Vagina (tissue), 2 donors: ENCODE measurements at regions not wholly inside any gene's neighbourhood (a gene's known extent, or its start where the extent isn't known, plus 50 kb on each side); places are given as distances from the start of the nearest gene placed in this dataset. TPM values are rescaled to one million over a fixed set of nuclear protein-coding genes. Genes with fewer than 3 reads are reported as not detected.
"Not testable (repeated sequence)": the region's sequence is repeated elsewhere in the genome, so short reads cannot be mapped to it uniquely, and the experiment has no call there.

Experiments used
- DNase-seq, 2 donors: peaks; one replicate each; pipeline ENCODE4 v3.0.0-alpha.2; 2017; ENCODE audit errors: extremely low spot score in 2 of 2
- H3K27ac ChIP-seq: fragments of 200-600 bp; sonication (generic); one replicate; pipeline ENCODE4 v1.5.1; 2019
- H3K27me3 ChIP-seq: fragments of 200-600 bp; sonication (generic); one replicate; pipeline ENCODE4 v1.5.1; 2019
- H3K36me3 ChIP-seq, 2 donors: fragments of 200-600 bp; sonication (generic); one replicate each; pipeline ENCODE4 v1.5.1; 2017 to 2019
- H3K4me1 ChIP-seq: fragments of 200-600 bp; sonication (generic); one replicate; pipeline ENCODE4 v1.5.1; 2019
- H3K4me3 ChIP-seq, 2 donors: fragments of 200-600 bp; sonication (generic); 1 replicate in 1 of 2; 2 replicates in 1 of 2; pipeline ENCODE4 v1.5.1; 2016 to 2019
- H3K9me3 ChIP-seq: fragments of 200-600 bp; sonication (generic); one replicate; pipeline ENCODE4 v1.5.1; 2019
- POLR2A ChIP-seq, 2 donors: fragments of 450-650 bp; IDR thresholded peaks; one replicate each; pipeline ENCODE4 v1.6.1; 2017; ENCODE audit warnings: antibody characterized with exemption in 2 of 2, mild to moderate bottlenecking in 2 of 2, moderate library complexity in 2 of 2
- POLR2AphosphoS5 ChIP-seq, 2 donors: sonication (generic); formaldehyde crosslinking; IDR thresholded peaks; one replicate each; pipeline ENCODE4 v1.9.0; 2017; ENCODE audit warnings: antibody characterized with exemption in 2 of 2, mild to moderate bottlenecking in 2 of 2, low read depth in 1 of 2; ENCODE audit not compliant: insufficient read depth in 1 of 2
- intact Hi-C: fragments of 100-400 bp; cut with DNase I; formaldehyde crosslinking; loops from one replicate; pipeline ENCODE4 v1.15.1; 2023
- microRNA-seq: library from miRNA; unstranded; fragments of <30 nt; microRNA quantifications from one replicate; pipeline ENCODE4, GENCODE V29; 2017; ENCODE audit warnings: borderline number of aligned reads, borderline replicate concordance
- small RNA-seq: library from RNA; depleted of rRNA; stranded (forward); fragments of <200 nt; gene quantifications from one replicate; pipeline ENCODE3, GENCODE V24; 2016
- TF ChIP-seq, protein P1 (sequence below), 3 experiments: fragments of 450-650 bp in 2 of 3; fragments of 200-600 bp in 1 of 3; sonication (generic) in 1 of 3; IDR thresholded peaks; one replicate each; pipeline ENCODE4 v1.5.1; 2017 to 2019; ENCODE audit warnings: antibody characterized with exemption in 3 of 3, mild to moderate bottlenecking in 2 of 3, moderate library complexity in 2 of 3

DNA sequence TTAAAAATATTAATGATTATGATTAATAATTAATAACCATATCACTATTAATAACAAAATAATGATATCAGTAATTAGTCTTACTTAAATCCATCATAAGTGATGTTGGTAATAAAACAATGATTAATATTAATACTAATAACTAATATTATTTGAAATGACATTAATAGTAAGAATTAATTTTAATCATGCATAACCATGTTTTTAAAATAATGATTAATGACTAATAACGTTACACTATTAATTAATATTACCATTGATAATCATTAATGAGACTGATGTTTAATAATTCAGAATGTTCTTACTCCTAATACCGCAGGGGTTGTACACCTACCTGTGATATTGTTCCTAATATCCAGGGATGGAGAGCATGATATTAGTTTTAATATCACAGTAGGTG lies 53.4 kb upstream of the FRG2C start:
- TF ChIP-seq POLR2AphosphoS5 (IDR thresholded peaks at IDR 0.05; ENCODE audit: insufficient read depth in 1 of 2, low read depth in 1 of 2) (no peak), POLR2A (IDR thresholded peaks at IDR 0.05) (no peak)
- TF ChIP-seq, protein P1, sequence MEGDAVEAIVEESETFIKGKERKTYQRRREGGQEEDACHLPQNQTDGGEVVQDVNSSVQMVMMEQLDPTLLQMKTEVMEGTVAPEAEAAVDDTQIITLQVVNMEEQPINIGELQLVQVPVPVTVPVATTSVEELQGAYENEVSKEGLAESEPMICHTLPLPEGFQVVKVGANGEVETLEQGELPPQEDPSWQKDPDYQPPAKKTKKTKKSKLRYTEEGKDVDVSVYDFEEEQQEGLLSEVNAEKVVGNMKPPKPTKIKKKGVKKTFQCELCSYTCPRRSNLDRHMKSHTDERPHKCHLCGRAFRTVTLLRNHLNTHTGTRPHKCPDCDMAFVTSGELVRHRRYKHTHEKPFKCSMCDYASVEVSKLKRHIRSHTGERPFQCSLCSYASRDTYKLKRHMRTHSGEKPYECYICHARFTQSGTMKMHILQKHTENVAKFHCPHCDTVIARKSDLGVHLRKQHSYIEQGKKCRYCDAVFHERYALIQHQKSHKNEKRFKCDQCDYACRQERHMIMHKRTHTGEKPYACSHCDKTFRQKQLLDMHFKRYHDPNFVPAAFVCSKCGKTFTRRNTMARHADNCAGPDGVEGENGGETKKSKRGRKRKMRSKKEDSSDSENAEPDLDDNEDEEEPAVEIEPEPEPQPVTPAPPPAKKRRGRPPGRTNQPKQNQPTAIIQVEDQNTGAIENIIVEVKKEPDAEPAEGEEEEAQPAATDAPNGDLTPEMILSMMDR (IDR thresholded peaks at IDR 0.05): no peak

DNA sequence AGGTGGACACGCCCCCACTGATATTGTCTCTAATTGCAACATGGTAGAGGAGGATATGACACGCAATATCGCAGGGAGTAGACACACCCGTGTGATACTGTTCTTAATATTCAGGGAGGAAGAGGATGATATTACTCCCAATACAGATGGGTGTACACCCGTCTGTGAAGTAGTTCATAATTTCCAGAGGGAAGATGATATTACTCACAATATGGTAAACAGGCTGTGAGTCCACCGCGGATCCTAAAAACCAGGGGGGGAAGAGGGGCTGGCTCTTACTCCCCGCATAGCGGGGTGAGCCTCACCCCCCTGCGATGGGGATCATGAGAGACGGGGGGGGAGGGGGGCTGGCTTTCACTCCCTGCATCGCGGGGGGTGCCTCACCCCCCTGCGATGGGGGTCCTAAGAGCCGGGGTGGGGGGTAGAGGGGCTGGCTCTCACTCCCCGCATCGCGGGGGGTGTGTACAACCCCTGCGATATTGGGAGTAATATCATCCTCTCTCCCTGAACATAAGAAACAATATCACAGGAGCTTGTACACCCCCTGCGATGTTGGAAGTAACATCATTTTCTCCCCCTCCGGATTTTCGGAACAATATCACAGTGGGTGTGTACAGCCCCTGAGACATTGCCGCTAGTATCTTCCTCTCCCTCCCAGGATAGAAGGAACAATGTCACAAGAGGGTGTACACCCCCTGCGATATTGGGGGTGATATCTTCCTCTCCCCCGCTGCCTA lies 52.2 kb upstream of the FRG2C start:
- H3K27me3 ChIP-seq, intact Hi-C loops, H3K4me3 ChIP-seq, H3K9me3 ChIP-seq, H3K36me3 ChIP-seq, H3K4me1 ChIP-seq, H3K27ac ChIP-seq, DNase-seq: not testable (repeated sequence)

More for the DNA sequence above, 53.4 kb upstream of the FRG2C start:
- no peaks in the 10 kb centered on the region for H3K9me3 ChIP-seq
- no peaks in the 10 kb centered on the region for H3K4me1 ChIP-seq
- no peaks in the 10 kb centered on the region for H3K27me3 ChIP-seq
- no peak overlapping the region for H3K27ac ChIP-seq
- no peaks in the 10 kb centered on the region for H3K36me3 ChIP-seq
- intact Hi-C loops: no loop called here
- no peak for DNase-seq
- no peak overlapping the region for H3K4me3 ChIP-seq

Small RNAs in the stretch of these regions (microRNA-seq; reads per million reads assigned to microRNA genes)
- not detected for gene MIR4444-2

Small RNAs in the stretch of these regions (small RNA-seq; reads per million reads assigned to genes)
- gene AC139453.1 (not detected), gene LSP1P2 (not detected), gene MIR4444-2 (not detected), gene RN7SL294P (not detected), gene SNRPCP10 (not detected)
